ENCODE measurements at regions not wholly inside any gene's neighbourhood (a gene's known extent, or its start where the extent isn't known, plus 50 kb on each side); places are given as distances from the start of the nearest gene placed in this dataset.

- intact Hi-C loops (cut with micrococcal nuclease), result no loop called here
- no TSS peak for BruUV-seq (replicated peaks)
- no peaks in the 10 kb centered on the region for H3K36me3 ChIP-seq (ENCODE audit: control insufficient read depth in 1 of 2, insufficient read depth in 2 of 2, low read length in 2 of 2)
- H3K4me1 ChIP-seq (ENCODE audit: control insufficient read depth in 1 of 2, insufficient read depth in 2 of 2, low read length in 2 of 2), result no peaks in the 10 kb centered on the region
- H3K9ac ChIP-seq (ENCODE audit: low read length), result no peak overlapping the region
- no peak overlapping the region for H3K27ac ChIP-seq (ENCODE audit: low read depth, low read length)
- no peak for TF ChIP-seq YY1 (IDR thresholded peaks at IDR 0.05; ENCODE audit: extremely low read depth, insufficient replicate concordance, low read depth, low read length)
- TF ChIP-seq CTCF (IDR thresholded peaks at IDR 0.05 in 2 of 3, conservative IDR thresholded peaks at IDR 0.05 in 1 of 3; ENCODE audit: borderline replicate concordance in 1 of 3, insufficient read depth in 1 of 3, low read depth in 2 of 3, low read length in 2 of 3), result no peak
- no peak for TF ChIP-seq JUND (IDR thresholded peaks at IDR 0.05)
- no peak for TF ChIP-seq ZFX (IDR thresholded peaks at IDR 0.05)
- no peak for TF ChIP-seq POLR2A (IDR thresholded peaks at IDR 0.05; ENCODE audit: borderline replicate concordance, extremely low read depth, insufficient read depth, insufficient read length)
- H2AFZ ChIP-seq (ENCODE audit: low read depth, low read length, poor library complexity, severe bottlenecking), result no peak overlapping the region
- no peak for DNase-seq (ENCODE audit: low read depth, low spot score)
- POLR2A ChIA-PET, result no interaction called here
- CTCF ChIA-PET, result no interaction called here
- H3K79me2 ChIP-seq (ENCODE audit: insufficient read depth, low read length), result no peaks in the 10 kb centered on the region
- H3K27me3 ChIP-seq (ENCODE audit: insufficient read depth, low read length), result peaks cover 16% of the 10 kb centered on the region; the same call in 1 of the 2 replicates
- no peaks in the 10 kb centered on the region for H3K9me3 ChIP-seq (ENCODE audit: control insufficient read depth in 1 of 2, insufficient read depth in 1 of 2, low read depth in 1 of 2, low read length in 2 of 2)
- no peaks in the 10 kb centered on the region for H3K9me2 ChIP-seq (ENCODE audit: insufficient read depth)
- H4K20me1 ChIP-seq (ENCODE audit: insufficient read depth), result no peaks in the 10 kb centered on the region
- ATAC-seq, result no peak
- H3K4me3 ChIP-seq (replicated peaks in 1 of 2; ENCODE audit: low read depth in 1 of 2, low read length in 2 of 2), result no peak overlapping the region
- RAD21 ChIA-PET (ENCODE audit: low non-redundant PET in 1 of 2, low total read pairs in 2 of 2, uncharacterized antibody in 2 of 2, unreplicated experiment in 2 of 2), result no interaction called here
- no peak overlapping the region for H3K4me2 ChIP-seq (ENCODE audit: low read length)
Measured at GRCh38 chr12:105839629-105840127, 299.1 kb downstream of the NUAK1 start.

GRCh38 chr12:105840384-105840783, 298.4 kb downstream of the NUAK1 start:
- ChIA-PET CTCF (no interaction called here), POLR2A (no interaction called here), RAD21 (ENCODE audit: low non-redundant PET in 1 of 2, low total read pairs in 2 of 2, uncharacterized antibody in 2 of 2, unreplicated experiment in 2 of 2) (no interaction called here)
- no peaks in the 10 kb centered on the region for H4K20me1 ChIP-seq (ENCODE audit: insufficient read depth)
- intact Hi-C loops (cut with micrococcal nuclease), result no loop called here
- DNase-seq (ENCODE audit: low read depth, low spot score), result no peak
- no TSS peak for BruUV-seq (replicated peaks)
- H2AFZ ChIP-seq (ENCODE audit: low read depth, low read length, poor library complexity, severe bottlenecking), result no peak overlapping the region
- H3K79me2 ChIP-seq (ENCODE audit: insufficient read depth, low read length), result no peaks in the 10 kb centered on the region
- H3K36me3 ChIP-seq (ENCODE audit: control insufficient read depth in 1 of 2, insufficient read depth in 2 of 2, low read length in 2 of 2), result no peaks in the 10 kb centered on the region
- H3K27ac ChIP-seq (ENCODE audit: low read depth, low read length), result no peak overlapping the region
- no peaks in the 10 kb centered on the region for H3K9me3 ChIP-seq (ENCODE audit: control insufficient read depth in 1 of 2, insufficient read depth in 1 of 2, low read depth in 1 of 2, low read length in 2 of 2)
- H3K4me1 ChIP-seq (ENCODE audit: control insufficient read depth in 1 of 2, insufficient read depth in 2 of 2, low read length in 2 of 2), result no peaks in the 10 kb centered on the region
- no peak overlapping the region for H3K4me3 ChIP-seq (replicated peaks in 1 of 2; ENCODE audit: low read depth in 1 of 2, low read length in 2 of 2)
- H3K27me3 ChIP-seq (ENCODE audit: insufficient read depth, low read length), result peaks cover 24% of the 10 kb centered on the region
- ATAC-seq, result no peak
- no peak overlapping the region for H3K9ac ChIP-seq (ENCODE audit: low read length)
- no peak overlapping the region for H3K4me2 ChIP-seq (ENCODE audit: low read length)
- no peaks in the 10 kb centered on the region for H3K9me2 ChIP-seq (ENCODE audit: insufficient read depth)
- TF ChIP-seq EZH2phosphoT487 (IDR thresholded peaks at IDR 0.05; ENCODE audit: borderline replicate concordance), result no peak
- no peak for TF ChIP-seq ELF1 (IDR thresholded peaks at IDR 0.05; ENCODE audit: borderline replicate concordance, low read depth)
- no peak for TF ChIP-seq ZNF274 (IDR thresholded peaks at IDR 0.05; ENCODE audit: low read depth, low read length)
- TF ChIP-seq EGR1 (IDR thresholded peaks at IDR 0.05; ENCODE audit: low read depth), result no peak
- TF ChIP-seq SIN3A (IDR thresholded peaks at IDR 0.05; ENCODE audit: low read depth), result no peak
- no peak for TF ChIP-seq ATF3 (IDR thresholded peaks at IDR 0.05)
- no peak for TF ChIP-seq MAX (IDR thresholded peaks at IDR 0.05)
- no peak for TF ChIP-seq ZFX (IDR thresholded peaks at IDR 0.05)
- TF ChIP-seq RAD21 (IDR thresholded peaks at IDR 0.05; ENCODE audit: low read depth), result no peak
- no peak for TF ChIP-seq CBX3 (IDR thresholded peaks at IDR 0.05; ENCODE audit: low read depth)
- TF ChIP-seq CTCF (IDR thresholded peaks at IDR 0.05 in 2 of 3, conservative IDR thresholded peaks at IDR 0.05 in 1 of 3; ENCODE audit: borderline replicate concordance in 1 of 3, insufficient read depth in 1 of 3, low read depth in 2 of 3, low read length in 2 of 3), result no peak
- no peak for TF ChIP-seq POLR2A (IDR thresholded peaks at IDR 0.05; ENCODE audit: borderline replicate concordance, extremely low read depth, insufficient read depth, insufficient read length)
- no peak for TF ChIP-seq EZH2 (IDR thresholded peaks at IDR 0.05)
